GM12865 (cell line): ENCODE measurements at regions not wholly inside any gene's neighbourhood (a gene's known extent, or its start where the extent isn't known, plus 50 kb on each side); places are given as distances from the start of the nearest gene placed in this dataset.

ENCODE experiments used
- DNase-seq: peaks from one replicate; pipeline ENCODE4 v3.0.0; 2010; ENCODE audit warnings: low read depth
- H3K4me3 ChIP-seq: 2 replicates; pipeline ENCODE4 v1.5.1; 2011; ENCODE audit warnings: mild to moderate bottlenecking, low read depth, low read length, control low read depth
- CTCF ChIP-seq: IDR thresholded peaks from 2 replicates; pipeline ENCODE4 v1.5.1; 2011; ENCODE audit warnings: low read length, control low read depth, low read depth, inconsistent platforms; ENCODE audit not compliant: insufficient read depth; ENCODE audit errors: missing control alignments

DNA sequence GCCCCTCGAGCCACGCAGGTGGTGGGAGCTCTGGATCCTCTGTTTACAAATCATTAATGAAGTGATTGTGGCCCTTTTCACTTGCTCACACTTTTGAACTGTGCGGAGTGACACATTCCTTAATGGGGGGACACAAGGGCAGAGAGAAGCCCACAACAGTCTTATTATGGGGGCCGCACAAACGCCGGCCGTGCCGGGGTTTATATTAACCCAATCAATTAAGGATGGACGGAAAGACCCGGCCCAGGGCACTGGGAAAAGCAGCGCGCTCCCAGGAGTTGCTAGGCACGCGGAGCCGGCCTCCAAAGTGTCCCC, 634.8 kb downstream of the IRX1 start:
- H3K4me3 ChIP-seq, result no peak overlapping the region
- no peak for TF ChIP-seq CTCF
- no peak for DNase-seq

- no peak overlapping the region for H3K4me3 ChIP-seq
- DNase-seq, result no peak
- no peak for TF ChIP-seq CTCF
Measured at GRCh38 chr5:4230786-4231641, 635.4 kb downstream of the IRX1 start.

DNA sequence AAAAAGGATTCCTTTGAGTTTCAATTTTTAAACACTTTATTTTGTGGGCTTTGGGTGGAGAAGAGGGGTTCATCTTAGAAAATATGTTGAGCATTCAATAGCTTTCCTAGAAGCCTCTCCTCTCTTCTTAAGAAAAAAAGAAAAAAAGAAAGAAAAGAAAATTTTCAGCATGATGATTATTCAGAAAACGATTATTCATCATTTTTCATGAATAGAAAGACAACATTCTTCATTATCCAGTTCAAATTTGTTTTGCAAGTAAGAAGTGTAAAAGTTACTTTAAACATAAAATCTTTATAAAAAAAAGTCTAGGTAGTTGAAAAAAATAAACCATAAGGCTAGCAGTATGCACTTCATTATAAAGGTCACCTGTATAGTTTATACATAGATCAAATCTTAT, 636.5 kb downstream of the IRX1 start:
- H3K4me3 ChIP-seq, result no peak overlapping the region
- DNase-seq, result no peak
- no peak for TF ChIP-seq CTCF

- DNase-seq, result no peak
- no peak for TF ChIP-seq CTCF
- no peak overlapping the region for H3K4me3 ChIP-seq
Measured at GRCh38 chr5:4233671-4234070, 638.0 kb downstream of the IRX1 start.

GRCh38 chr5:4243479-4244264, 648.0 kb downstream of the IRX1 start:
- no peak overlapping the region for H3K4me3 ChIP-seq
- DNase-seq, result no peak
- TF ChIP-seq CTCF, result no peak

DNA sequence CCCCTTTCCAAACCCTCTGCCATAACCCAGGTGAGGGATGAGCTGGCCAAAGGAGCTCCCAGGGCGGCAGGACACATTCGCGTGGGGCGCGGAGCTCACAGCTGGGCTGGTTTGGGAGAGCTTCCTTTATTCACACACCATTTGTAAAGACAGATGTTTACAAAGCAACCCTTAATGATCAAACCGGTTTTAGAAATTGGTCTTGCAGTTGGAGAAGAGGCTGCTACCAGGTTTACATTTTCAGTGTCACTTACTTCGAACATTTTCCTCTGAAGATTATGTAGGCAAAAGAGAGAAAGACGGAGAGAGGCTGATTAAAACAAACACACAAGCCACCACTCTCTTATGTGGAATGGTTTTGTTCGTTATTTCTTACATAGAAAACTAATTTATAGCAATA, 648.7 kb downstream of the IRX1 start:
- DNase-seq, result no peak
- no peak for TF ChIP-seq CTCF
- H3K4me3 ChIP-seq, result no peak overlapping the region

DNA sequence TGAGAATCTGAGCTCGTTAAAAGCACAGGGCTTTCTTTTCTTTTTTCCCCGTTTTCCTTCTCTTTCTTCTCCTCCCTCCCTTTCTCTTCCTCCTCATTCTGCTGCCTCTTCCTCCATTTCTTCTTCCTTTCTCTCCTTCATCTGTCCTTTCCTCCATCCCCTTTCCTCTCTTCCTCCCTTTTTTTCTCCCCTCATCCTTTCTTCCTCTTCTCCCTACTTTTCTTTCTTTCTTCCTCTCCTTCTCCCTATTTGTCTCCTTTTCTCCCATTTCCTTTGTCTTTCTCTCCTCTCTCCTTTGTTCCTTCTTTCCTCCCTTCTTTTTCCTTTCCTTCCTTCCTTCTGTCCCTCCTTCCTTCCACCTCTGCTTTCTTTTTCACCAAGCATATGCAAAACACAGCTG, 649.4 kb downstream of the IRX1 start:
- TF ChIP-seq CTCF, result no peak
- no peak overlapping the region for H3K4me3 ChIP-seq
- DNase-seq, result no peak
